Loucy (cell line): ENCODE measurements at regions not wholly inside any gene's neighbourhood (a gene's known extent, or its start where the extent isn't known, plus 50 kb on each side); places are given as distances from the start of the nearest gene placed in this dataset.

ENCODE experiments used
- H2AFZ ChIP-seq: fragments of 200-600 bp; sonication (generic); 2 replicates; pipeline ENCODE4 v1.6.0; 2016; ENCODE audit warnings: antibody characterized with exemption, mild to moderate bottlenecking, low read length, moderate library complexity
- H3F3A ChIP-seq: fragments of 200-600 bp; 2 replicates; pipeline ENCODE4 v1.6.0; 2016; ENCODE audit warnings: antibody characterized with exemption, low read depth, mild to moderate bottlenecking
- H3K27me3 ChIP-seq: fragments of 200-600 bp; sonication (generic); 2 replicates; pipeline ENCODE4 v1.6.1; 2014; ENCODE audit warnings: low read length, mild to moderate bottlenecking; ENCODE audit not compliant: insufficient read depth, poor library complexity, severe bottlenecking
- H3K36me3 ChIP-seq: fragments of 200-600 bp; sonication (generic); 2 replicates; pipeline ENCODE4 v1.6.1; 2016; ENCODE audit warnings: low read length; ENCODE audit not compliant: insufficient read depth
- H3K4me1 ChIP-seq: fragments of 200-600 bp; sonication (generic); 2 replicates; pipeline ENCODE4 v1.5.1; 2014; ENCODE audit warnings: low read length, mild to moderate bottlenecking; ENCODE audit not compliant: insufficient read depth, poor library complexity, severe bottlenecking
- H3K4me2 ChIP-seq: fragments of 200-600 bp; sonication (generic); 2 replicates; pipeline ENCODE4 v1.6.0; 2014; ENCODE audit warnings: antibody characterized with exemption, low read length, low read depth, mild to moderate bottlenecking; ENCODE audit not compliant: poor library complexity, severe bottlenecking
- H3K4me3 ChIP-seq: fragments of 200-600 bp; sonication (generic); 2 replicates; pipeline ENCODE4 v1.5.1; 2014; ENCODE audit warnings: low read length, mild to moderate bottlenecking, mixed read lengths; ENCODE audit not compliant: poor library complexity, severe bottlenecking
- H3K79me2 ChIP-seq: fragments of 200-600 bp; sonication (generic); 2 replicates; pipeline ENCODE4 v1.6.1; 2014; ENCODE audit warnings: low read length; ENCODE audit not compliant: insufficient read depth
- H3K9ac ChIP-seq: fragments of 200-600 bp; sonication (generic); 2 replicates; pipeline ENCODE4 v1.6.0; 2014; ENCODE audit warnings: mild to moderate bottlenecking, low read depth, low read length, moderate library complexity; ENCODE audit not compliant: poor library complexity, severe bottlenecking
- H3K9me2 ChIP-seq: fragments of 200-600 bp; sonication (generic); replicated peaks from 2 replicates; pipeline ENCODE4 v1.6.1; 2016; ENCODE audit warnings: low read depth, low read length, mixed read lengths
- H3K9me3 ChIP-seq: fragments of 200-600 bp; sonication (generic); 2 replicates; pipeline ENCODE4 v1.6.1; 2014; ENCODE audit warnings: mild to moderate bottlenecking, antibody characterized with exemption, low read length, low read depth; ENCODE audit not compliant: insufficient read depth
- H4K20me1 ChIP-seq: fragments of 200-600 bp; sonication (generic); 2 replicates; pipeline ENCODE4 v1.6.0; 2014; ENCODE audit warnings: antibody characterized with exemption, low read length, mild to moderate bottlenecking; ENCODE audit not compliant: insufficient read depth, poor library complexity, severe bottlenecking
- CTCF ChIP-seq: fragments of 200-600 bp; sonication (generic); conservative IDR thresholded peaks from 2 replicates; pipeline ENCODE4 v1.5.1; 2014; ENCODE audit warnings: mild to moderate bottlenecking, antibody characterized with exemption, low read length
- EZH2phosphoT487 ChIP-seq: fragments of 200-600 bp; IDR thresholded peaks from 2 replicates; pipeline ENCODE4 v1.6.1; 2018; ENCODE audit warnings: antibody characterized with exemption, mild to moderate bottlenecking, moderate library complexity, borderline replicate concordance

- Histone ChIP-seq H3F3A (no peaks in the 10 kb centered on the region), H3K4me3 (no peak overlapping the region), H2AFZ (no peak overlapping the region), H3K36me3 (no peaks in the 10 kb centered on the region), H3K9me3 (no peaks in the 10 kb centered on the region), H4K20me1 (no peaks in the 10 kb centered on the region), H3K79me2 (no peaks in the 10 kb centered on the region), H3K27me3 (no peaks in the 10 kb centered on the region), H3K4me2 (no peak overlapping the region), H3K9ac (no peak overlapping the region), H3K4me1 (no peaks in the 10 kb centered on the region), H3K9me2 (no peaks in the 10 kb centered on the region)
- TF ChIP-seq CTCF = no peak
- TF ChIP-seq EZH2phosphoT487 = no peak
Observed at GRCh38 chr5:124952079-124952478, 205.6 kb upstream of the ZNF608 start.

- Histone ChIP-seq H3K4me3 (no peak overlapping the region), H2AFZ (no peak overlapping the region), H3K4me1 (no peaks in the 10 kb centered on the region), H4K20me1 (no peaks in the 10 kb centered on the region), H3K9ac (no peak overlapping the region), H3K9me3 (no peaks in the 10 kb centered on the region), H3K79me2 (no peaks in the 10 kb centered on the region), H3K9me2 (no peaks in the 10 kb centered on the region), H3K27me3 (no peaks in the 10 kb centered on the region), H3K36me3 (no peaks in the 10 kb centered on the region), H3F3A (no peaks in the 10 kb centered on the region), H3K4me2 (no peak overlapping the region)
- no peak for TF ChIP-seq EZH2phosphoT487
- no peak for TF ChIP-seq CTCF
Observed at GRCh38 chr5:124952566-124952965, 206.1 kb upstream of the ZNF608 start.

GRCh38 chr5:124954784-124955183 is 208.3 kb upstream of the ZNF608 start:
- Histone ChIP-seq H3K4me1 (no peaks in the 10 kb centered on the region), H3K9me2 (no peaks in the 10 kb centered on the region), H3K9me3 (no peaks in the 10 kb centered on the region), H3K4me3 (no peak overlapping the region), H3F3A (no peaks in the 10 kb centered on the region), H3K36me3 (no peaks in the 10 kb centered on the region), H3K27me3 (no peaks in the 10 kb centered on the region), H2AFZ (no peak overlapping the region), H3K4me2 (no peak overlapping the region), H3K79me2 (no peaks in the 10 kb centered on the region), H3K9ac (no peak overlapping the region), H4K20me1 (no peaks in the 10 kb centered on the region)
- TF ChIP-seq EZH2phosphoT487 (no peak), CTCF (no peak)
